Fibroblast of skin of right biceps (primary cell): ENCODE measurements at regions not wholly inside any gene's neighbourhood (a gene's known extent, or its start where the extent isn't known, plus 50 kb on each side); places are given as distances from the start of the nearest gene placed in this dataset.

ENCODE experiments used
- DNase-seq: peaks from one replicate; pipeline ENCODE4 v3.0.0-alpha.2; 2013

GRCh38 chr4:54152846-54153600 is 53.1 kb downstream of the GSX2 start:
- peak; percentile 74 for DNase-seq

- no peak for DNase-seq
Observed at GRCh38 chr4:54155936-54156335, 56.0 kb downstream of the GSX2 start.

GRCh38 chr4:54157606-54158005 is 57.6 kb downstream of the GSX2 start:
- DNase-seq: no peak

DNA sequence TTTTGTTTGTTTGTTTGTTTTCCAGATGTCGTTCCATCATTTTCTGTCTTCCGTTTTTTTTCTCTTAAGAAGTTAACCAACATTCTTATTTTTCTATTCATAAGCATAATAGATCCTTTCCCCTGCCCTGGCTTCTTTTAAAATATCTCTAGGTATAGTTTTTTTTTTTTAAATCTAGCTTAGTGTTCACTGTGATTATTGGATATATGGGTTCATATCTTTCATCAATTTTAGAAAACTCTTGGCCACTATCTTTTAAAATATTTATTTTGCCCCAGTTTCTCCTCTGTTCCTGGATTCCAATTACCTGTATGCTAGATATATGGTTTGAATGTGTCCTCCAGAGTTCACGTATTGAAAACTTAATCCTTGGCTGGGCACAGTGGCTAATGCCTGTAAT is 59.6 kb downstream of the GSX2 start:
- no peak for DNase-seq

- no peak for DNase-seq
Observed at GRCh38 chr4:54165011-54165410, 64.1 kb upstream of the PDGFRA start.

GRCh38 chr4:54165438-54165837 is 63.7 kb upstream of the PDGFRA start:
- peak; percentile 98 for DNase-seq

DNA sequence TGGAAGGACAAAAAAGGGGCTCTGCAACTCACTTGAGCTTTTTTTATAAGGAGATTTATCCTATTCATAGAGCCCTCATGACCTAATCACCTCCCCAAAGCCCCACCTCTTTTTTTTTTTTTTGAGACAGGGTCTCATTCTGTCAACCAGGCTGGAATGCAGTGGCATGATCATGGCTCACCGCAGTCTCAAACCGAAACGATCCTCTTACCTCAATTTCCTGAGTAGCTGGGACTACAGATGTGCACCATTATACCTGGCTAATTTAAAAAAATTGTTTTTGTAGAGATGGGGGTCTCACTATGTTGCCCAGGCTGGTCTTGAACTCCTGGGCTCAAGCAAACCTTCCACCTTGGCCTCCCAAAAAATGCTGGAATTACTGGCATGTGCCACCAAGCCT is 61.6 kb upstream of the PDGFRA start:
- DNase-seq: no peak

DNA sequence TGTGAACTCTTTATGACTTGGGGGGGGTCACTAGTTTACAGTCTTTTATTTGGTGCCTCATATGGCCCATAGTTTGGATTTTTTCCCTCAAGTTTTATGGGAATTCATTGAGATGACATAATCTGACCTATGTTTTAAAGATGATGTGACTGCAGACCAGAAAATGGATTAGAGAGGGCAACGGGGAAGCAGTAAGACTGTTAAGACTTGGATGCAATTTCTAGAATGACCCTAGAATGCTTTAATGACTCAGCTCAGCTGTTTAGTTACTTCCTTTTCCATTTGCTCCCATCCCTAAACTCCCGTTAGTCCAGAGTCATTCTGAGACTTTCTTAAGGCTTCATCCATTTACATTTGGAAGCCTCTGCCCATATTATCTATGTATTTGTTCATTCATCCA is 59.9 kb upstream of the PDGFRA start:
- DNase-seq: peak; percentile 23

DNA sequence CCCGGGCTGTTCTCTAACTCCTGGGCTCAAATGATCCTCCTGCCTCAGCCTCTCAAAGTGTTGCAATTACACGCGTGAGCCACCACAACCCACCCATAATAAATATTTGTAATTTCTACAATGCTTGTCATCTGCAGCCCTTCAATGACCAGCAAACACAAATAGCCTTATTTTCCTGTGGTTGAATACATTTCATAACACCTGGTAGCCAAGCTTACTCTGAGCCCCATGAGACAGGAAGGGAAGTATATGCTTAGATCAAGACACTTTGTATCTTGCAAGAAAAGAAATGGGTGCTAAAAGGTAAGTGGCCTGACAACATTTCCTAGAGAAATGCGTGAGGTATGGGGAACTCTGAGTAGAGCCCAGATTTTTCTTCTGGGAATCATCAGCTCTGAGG is 56.9 kb upstream of the PDGFRA start:
- DNase-seq: no peak

- no peak for DNase-seq
Observed at GRCh38 chr4:54173281-54173912, 55.7 kb upstream of the PDGFRA start.

- DNase-seq: no peak
Observed at GRCh38 chr4:54176202-54176601, 52.9 kb upstream of the PDGFRA start.
